HEK293 (cell line): ENCODE measurements at regions not wholly inside any gene's neighbourhood (a gene's known extent, or its start where the extent isn't known, plus 50 kb on each side); places are given as distances from the start of the nearest gene placed in this dataset.

ENCODE experiments used
- KLF9 ChIP-seq: fragments of 450-650 bp; formaldehyde crosslinking; IDR thresholded peaks from 2 replicates; pipeline ENCODE4 v1.5.1; 2016; ENCODE audit warnings: missing biosample characterization, missing genetic modification characterization, low read depth
- SCRT1 ChIP-seq: fragments of 450-650 bp; formaldehyde crosslinking; IDR thresholded peaks from 2 replicates; pipeline ENCODE4 v1.5.1; 2016; ENCODE audit warnings: missing biosample characterization, missing genetic modification characterization, borderline replicate concordance
- YY1 ChIP-seq: fragments of 450-650 bp; formaldehyde crosslinking; IDR thresholded peaks from 2 replicates; pipeline ENCODE4 v1.5.1; 2018; ENCODE audit warnings: missing biosample characterization, missing genetic modification characterization
- ZFP3 ChIP-seq: fragments of 450-650 bp; formaldehyde crosslinking; IDR thresholded peaks from 2 replicates; pipeline ENCODE4 v1.5.1; 2016; ENCODE audit warnings: low read depth, missing biosample characterization, missing genetic modification characterization
- ZNF10 ChIP-seq: fragments of 450-650 bp; formaldehyde crosslinking; IDR thresholded peaks from 2 replicates; pipeline ENCODE4 v1.5.1; 2017; ENCODE audit warnings: missing biosample characterization, missing genetic modification characterization
- ZNF549 ChIP-seq: fragments of 450-650 bp; IDR thresholded peaks from 2 replicates; pipeline ENCODE4 v1.5.1; 2018; ENCODE audit warnings: missing biosample characterization, missing genetic modification characterization, mild to moderate bottlenecking, inconsistent platforms, moderate library complexity
- ZNF558 ChIP-seq: fragments of 450-650 bp; formaldehyde crosslinking; IDR thresholded peaks from 2 replicates; pipeline ENCODE4 v1.5.1; 2016; ENCODE audit warnings: missing biosample characterization, missing genetic modification characterization
- ZSCAN30 ChIP-seq: fragments of 450-650 bp; IDR thresholded peaks from 2 replicates; pipeline ENCODE4 v1.5.1; 2018; ENCODE audit warnings: missing biosample characterization, mild to moderate bottlenecking, missing genetic modification characterization, moderate library complexity
- TF ChIP-seq, protein P1 (sequence below): fragments of 450-650 bp; formaldehyde crosslinking; IDR thresholded peaks from 2 replicates; pipeline ENCODE4 v1.5.1; 2016; ENCODE audit warnings: missing biosample characterization, missing genetic modification characterization
- TF ChIP-seq, protein P2 (sequence below): fragments of 450-650 bp; formaldehyde crosslinking; optimal IDR thresholded peaks from 2 replicates; pipeline ENCODE3; 2016; ENCODE audit warnings: missing biosample characterization, mild to moderate bottlenecking, missing genetic modification characterization
- TF ChIP-seq, protein P3 (sequence below): fragments of 450-650 bp; formaldehyde crosslinking; IDR thresholded peaks from 2 replicates; pipeline ENCODE4 v1.5.1; 2016; ENCODE audit warnings: missing biosample characterization, missing genetic modification characterization
- TF ChIP-seq, protein P4 (sequence below): fragments of 450-650 bp; formaldehyde crosslinking; IDR thresholded peaks from 2 replicates; pipeline ENCODE4 v1.5.1; 2016; ENCODE audit warnings: missing biosample characterization, missing genetic modification characterization

DNA sequence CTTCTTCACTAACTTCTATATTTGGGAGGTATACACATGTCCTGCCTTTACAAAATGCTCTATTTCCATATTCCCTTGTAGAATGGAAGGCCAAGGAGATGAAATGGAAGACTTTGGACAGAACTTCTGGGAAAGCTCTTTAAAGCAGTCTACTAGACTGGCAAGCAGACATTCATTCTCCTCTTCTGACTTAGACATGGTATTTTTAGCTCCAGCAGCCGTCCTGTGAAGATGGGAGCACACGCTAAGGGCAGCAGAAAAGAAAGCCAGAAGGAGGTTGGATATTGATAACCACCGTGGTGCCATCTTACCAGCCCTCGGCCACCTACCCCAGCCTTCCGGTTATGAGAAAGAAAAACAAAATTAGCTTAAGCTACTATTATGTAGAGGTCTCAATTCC, 70.1 kb upstream of the E2F3 start:
- TF ChIP-seq ZNF549 (tag by site-specific recombination) = no peak
- TF ChIP-seq KLF9 (tag by site-specific recombination) = no peak
- TF ChIP-seq, protein P1, sequence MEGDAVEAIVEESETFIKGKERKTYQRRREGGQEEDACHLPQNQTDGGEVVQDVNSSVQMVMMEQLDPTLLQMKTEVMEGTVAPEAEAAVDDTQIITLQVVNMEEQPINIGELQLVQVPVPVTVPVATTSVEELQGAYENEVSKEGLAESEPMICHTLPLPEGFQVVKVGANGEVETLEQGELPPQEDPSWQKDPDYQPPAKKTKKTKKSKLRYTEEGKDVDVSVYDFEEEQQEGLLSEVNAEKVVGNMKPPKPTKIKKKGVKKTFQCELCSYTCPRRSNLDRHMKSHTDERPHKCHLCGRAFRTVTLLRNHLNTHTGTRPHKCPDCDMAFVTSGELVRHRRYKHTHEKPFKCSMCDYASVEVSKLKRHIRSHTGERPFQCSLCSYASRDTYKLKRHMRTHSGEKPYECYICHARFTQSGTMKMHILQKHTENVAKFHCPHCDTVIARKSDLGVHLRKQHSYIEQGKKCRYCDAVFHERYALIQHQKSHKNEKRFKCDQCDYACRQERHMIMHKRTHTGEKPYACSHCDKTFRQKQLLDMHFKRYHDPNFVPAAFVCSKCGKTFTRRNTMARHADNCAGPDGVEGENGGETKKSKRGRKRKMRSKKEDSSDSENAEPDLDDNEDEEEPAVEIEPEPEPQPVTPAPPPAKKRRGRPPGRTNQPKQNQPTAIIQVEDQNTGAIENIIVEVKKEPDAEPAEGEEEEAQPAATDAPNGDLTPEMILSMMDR (tag by site-specific recombination) = no peak
- TF ChIP-seq ZFP3 = no peak
- TF ChIP-seq ZSCAN30 (tag by site-specific recombination) = no peak
- TF ChIP-seq ZNF10 = no peak
- no peak for TF ChIP-seq ZNF558 (tag by site-specific recombination)
- TF ChIP-seq, protein P2, sequence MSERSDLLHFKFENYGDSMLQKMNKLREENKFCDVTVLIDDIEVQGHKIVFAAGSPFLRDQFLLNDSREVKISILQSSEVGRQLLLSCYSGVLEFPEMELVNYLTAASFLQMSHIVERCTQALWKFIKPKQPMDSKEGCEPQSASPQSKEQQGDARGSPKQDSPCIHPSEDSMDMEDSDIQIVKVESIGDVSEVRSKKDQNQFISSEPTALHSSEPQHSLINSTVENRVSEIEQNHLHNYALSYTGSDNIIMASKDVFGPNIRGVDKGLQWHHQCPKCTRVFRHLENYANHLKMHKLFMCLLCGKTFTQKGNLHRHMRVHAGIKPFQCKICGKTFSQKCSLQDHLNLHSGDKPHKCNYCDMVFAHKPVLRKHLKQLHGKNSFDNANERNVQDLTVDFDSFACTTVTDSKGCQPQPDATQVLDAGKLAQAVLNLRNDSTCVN (tag by site-specific recombination) = no peak
- TF ChIP-seq, protein P3, sequence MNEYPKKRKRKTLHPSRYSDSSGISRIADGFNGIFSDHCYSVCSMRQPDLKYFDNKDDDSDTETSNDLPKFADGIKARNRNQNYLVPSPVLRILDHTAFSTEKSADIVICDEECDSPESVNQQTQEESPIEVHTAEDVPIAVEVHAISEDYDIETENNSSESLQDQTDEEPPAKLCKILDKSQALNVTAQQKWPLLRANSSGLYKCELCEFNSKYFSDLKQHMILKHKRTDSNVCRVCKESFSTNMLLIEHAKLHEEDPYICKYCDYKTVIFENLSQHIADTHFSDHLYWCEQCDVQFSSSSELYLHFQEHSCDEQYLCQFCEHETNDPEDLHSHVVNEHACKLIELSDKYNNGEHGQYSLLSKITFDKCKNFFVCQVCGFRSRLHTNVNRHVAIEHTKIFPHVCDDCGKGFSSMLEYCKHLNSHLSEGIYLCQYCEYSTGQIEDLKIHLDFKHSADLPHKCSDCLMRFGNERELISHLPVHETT (tag by site-specific recombination) = no peak
- TF ChIP-seq, protein P4, sequence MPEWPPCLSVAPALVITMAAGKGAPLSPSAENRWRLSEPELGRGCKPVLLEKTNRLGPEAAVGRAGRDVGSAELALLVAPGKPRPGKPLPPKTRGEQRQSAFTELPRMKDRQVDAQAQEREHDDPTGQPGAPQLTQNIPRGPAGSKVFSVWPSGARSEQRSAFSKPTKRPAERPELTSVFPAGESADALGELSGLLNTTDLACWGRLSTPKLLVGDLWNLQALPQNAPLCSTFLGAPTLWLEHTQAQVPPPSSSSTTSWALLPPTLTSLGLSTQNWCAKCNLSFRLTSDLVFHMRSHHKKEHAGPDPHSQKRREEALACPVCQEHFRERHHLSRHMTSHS (tag by site-specific recombination) = no peak
- no peak for TF ChIP-seq YY1 (tag by site-specific recombination)
- TF ChIP-seq SCRT1 (tag by site-specific recombination) = no peak
